ENCODE measurements at regions not wholly inside any gene's neighbourhood (a gene's known extent, or its start where the extent isn't known, plus 50 kb on each side); places are given as distances from the start of the nearest gene placed in this dataset.

DNA sequence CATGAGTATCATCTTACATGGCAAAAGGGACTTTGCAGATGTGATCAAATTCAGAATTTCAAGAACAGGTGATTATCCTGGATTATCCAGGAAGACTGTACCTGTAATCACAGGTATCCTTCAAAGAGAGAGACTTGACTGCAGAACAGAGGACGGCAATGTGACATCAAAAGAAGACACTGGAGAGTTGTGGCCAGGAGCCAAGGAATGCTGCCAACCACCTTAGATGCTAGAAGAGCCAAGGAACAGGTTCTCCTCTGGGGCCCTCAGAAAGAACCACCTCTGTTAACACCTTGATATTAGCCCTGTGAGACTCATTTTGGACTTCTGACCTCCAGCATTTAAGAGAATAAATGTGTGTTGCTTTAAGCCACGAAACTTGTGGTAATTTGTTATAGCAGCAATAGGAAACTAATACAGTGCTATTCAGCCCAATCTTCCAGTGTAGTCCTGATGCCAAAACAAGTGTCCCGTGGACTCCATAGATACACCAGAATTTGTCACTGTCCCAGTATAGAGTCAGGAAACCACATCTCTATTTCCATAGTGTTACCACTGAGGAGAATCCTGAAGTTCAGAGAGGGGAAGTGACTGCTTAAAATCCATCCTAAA lies 330.6 kb upstream of the TLE3 start:
- H3K27ac ChIP-seq, result no peak overlapping the region
- 92 to 93% methylated on average over 2 to 3 of the region's 3 CpGs for WGBS, 2 donors (ENCODE audit: low coverage in 1 of 2)
- H3K36me3 ChIP-seq, result no peaks in the 10 kb centered on the region
- H3K9me3 ChIP-seq, result no peaks in the 10 kb centered on the region
- H3K27me3 ChIP-seq, result no peaks in the 10 kb centered on the region
- no peaks in the 10 kb centered on the region for H3K4me1 ChIP-seq
- in situ Hi-C loops (cut with MboI; ENCODE audit: low pct_ligation_motif_present in 1 of 4, low pct_unique_long_range_greater_than_20kb in 1 of 4, low sequenced_read_pairs in 3 of 4), result no loop called here
- DNase-seq, result no peak
- intact Hi-C loops (cut with DNase I; ENCODE audit: low total_unique reads), result no loop called here
- TF ChIP-seq, protein P1, sequence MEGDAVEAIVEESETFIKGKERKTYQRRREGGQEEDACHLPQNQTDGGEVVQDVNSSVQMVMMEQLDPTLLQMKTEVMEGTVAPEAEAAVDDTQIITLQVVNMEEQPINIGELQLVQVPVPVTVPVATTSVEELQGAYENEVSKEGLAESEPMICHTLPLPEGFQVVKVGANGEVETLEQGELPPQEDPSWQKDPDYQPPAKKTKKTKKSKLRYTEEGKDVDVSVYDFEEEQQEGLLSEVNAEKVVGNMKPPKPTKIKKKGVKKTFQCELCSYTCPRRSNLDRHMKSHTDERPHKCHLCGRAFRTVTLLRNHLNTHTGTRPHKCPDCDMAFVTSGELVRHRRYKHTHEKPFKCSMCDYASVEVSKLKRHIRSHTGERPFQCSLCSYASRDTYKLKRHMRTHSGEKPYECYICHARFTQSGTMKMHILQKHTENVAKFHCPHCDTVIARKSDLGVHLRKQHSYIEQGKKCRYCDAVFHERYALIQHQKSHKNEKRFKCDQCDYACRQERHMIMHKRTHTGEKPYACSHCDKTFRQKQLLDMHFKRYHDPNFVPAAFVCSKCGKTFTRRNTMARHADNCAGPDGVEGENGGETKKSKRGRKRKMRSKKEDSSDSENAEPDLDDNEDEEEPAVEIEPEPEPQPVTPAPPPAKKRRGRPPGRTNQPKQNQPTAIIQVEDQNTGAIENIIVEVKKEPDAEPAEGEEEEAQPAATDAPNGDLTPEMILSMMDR (IDR thresholded peaks at IDR 0.05), result no peak
- TF ChIP-seq POLR2AphosphoS5 (IDR thresholded peaks at IDR 0.05) (no peak), POLR2A (IDR thresholded peaks at IDR 0.05) (no peak), EP300 (IDR thresholded peaks at IDR 0.05; ENCODE audit: low read depth) (no peak)
- H3K4me3 ChIP-seq, result no peak overlapping the region

DNA sequence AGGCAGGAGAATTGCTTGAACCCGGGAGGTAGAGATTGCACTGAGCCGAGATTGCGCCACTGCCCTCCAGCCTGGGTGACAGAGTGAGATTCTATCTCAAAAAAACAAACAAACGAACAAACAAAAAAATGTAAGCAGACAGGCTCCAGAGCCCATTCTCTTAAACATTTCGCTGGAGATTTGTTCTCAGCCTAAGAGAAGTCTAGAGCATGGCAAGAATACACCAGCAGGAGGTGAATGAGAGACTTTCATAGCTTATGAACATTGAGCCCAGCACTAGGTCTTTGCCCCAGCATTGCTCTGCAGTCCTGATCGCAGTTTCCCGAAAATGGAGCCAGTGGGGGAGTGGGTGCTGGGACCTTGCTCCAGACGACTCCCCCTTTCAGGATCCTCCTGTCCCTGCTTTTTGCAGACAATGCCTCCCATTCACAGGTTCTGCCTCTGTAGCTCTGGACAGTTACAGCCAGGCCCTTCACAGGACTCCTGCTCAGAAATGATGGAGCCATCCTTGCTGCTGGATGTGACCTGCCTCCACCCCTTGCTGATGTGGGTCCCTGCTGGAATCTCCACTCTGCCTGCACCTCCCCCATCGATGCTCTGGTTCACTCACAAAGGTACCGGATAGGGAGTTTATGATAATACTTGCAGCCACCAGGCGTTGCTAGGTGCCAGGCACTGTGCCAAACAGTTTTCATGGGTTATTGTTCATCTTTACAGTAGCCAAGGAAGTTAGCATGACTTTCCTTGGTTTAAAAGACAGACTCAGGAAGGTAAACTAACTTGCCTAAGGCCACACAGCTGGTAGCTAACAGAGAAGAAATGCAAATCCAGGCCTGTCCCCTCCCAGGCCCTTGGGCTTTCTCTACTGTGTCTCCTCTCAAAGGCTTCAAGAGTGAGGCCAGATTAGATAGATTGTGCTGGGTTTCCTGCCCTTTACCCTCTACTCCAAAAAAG lies 329.7 kb upstream of the TLE3 start:
- H3K4me3 ChIP-seq, result no peak overlapping the region
- H3K27me3 ChIP-seq, result no peaks in the 10 kb centered on the region
- H3K4me1 ChIP-seq, result no peaks in the 10 kb centered on the region
- H3K9me3 ChIP-seq, result no peaks in the 10 kb centered on the region
- intact Hi-C loops (cut with DNase I; ENCODE audit: low total_unique reads), result no loop called here
- 79 to 89% methylated on average over 4 to 11 of the region's 11 CpGs for WGBS, 2 donors (ENCODE audit: low coverage in 1 of 2)
- no peaks in the 10 kb centered on the region for H3K36me3 ChIP-seq
- no peak for DNase-seq
- in situ Hi-C loops (cut with MboI; ENCODE audit: low pct_ligation_motif_present in 1 of 4, low pct_unique_long_range_greater_than_20kb in 1 of 4, low sequenced_read_pairs in 3 of 4), result no loop called here
- TF ChIP-seq POLR2AphosphoS5 (IDR thresholded peaks at IDR 0.05), result no peak
- no peak for TF ChIP-seq POLR2A (IDR thresholded peaks at IDR 0.05)
- TF ChIP-seq EP300 (IDR thresholded peaks at IDR 0.05; ENCODE audit: low read depth), result no peak
- TF ChIP-seq, protein P1 (IDR thresholded peaks at IDR 0.05), result no peak
- H3K27ac ChIP-seq, result no peak overlapping the region

DNA sequence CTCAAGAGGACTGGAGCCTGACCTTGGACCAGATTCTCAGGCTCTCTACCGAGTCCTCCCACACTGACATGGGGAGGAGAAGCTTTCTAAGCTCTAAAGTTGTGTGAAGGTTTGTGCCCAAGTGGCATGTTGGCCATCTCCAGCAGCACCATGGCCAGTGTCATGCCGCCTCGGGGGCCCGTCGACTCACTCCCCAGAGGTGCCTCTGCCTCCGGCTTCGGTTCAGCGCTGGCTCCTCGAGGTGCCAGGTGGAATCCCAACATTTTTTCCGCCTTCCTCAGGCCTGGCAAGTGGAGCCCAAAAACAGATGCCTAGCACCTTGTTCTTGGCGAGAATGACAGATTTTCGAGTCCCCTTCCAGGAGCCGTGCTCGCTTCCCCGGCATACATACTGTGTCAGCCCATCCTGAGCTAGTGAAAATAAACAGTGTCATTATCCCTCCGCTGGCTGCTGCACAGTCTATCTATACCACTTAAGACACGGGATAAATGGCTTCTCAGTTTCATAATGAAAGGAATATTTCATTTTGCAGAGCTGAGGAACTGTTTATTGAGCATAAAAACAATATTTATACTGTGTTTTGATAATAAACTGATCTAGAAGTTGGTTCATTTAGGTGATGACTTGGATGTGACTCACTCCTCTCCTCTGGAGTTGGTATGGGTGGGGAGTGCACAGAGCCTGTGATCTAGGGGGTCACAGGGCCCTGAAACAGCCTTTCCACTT lies 328.5 kb upstream of the TLE3 start:
- TF ChIP-seq, protein P1 (IDR thresholded peaks at IDR 0.05), result no peak
- TF ChIP-seq POLR2A (IDR thresholded peaks at IDR 0.05), result no peak
- no peak for TF ChIP-seq POLR2AphosphoS5 (IDR thresholded peaks at IDR 0.05)
- TF ChIP-seq EP300 (IDR thresholded peaks at IDR 0.05; ENCODE audit: low read depth), result no peak
- Histone ChIP-seq H3K4me3 (no peak overlapping the region), H3K9me3 (no peaks in the 10 kb centered on the region), H3K27ac (no peak overlapping the region), H3K36me3 (no peaks in the 10 kb centered on the region), H3K4me1 (no peaks in the 10 kb centered on the region), H3K27me3 (no peaks in the 10 kb centered on the region)
- WGBS, 2 donors (ENCODE audit: low coverage in 1 of 2), result 70 to 84% methylated on average over 2 to 17 of the region's 17 CpGs
- in situ Hi-C loops (cut with MboI; ENCODE audit: low pct_ligation_motif_present in 1 of 4, low pct_unique_long_range_greater_than_20kb in 1 of 4, low sequenced_read_pairs in 3 of 4) (no loop called here), intact Hi-C loops (cut with DNase I; ENCODE audit: low total_unique reads) (no loop called here)
- DNase-seq, result no peak

DNA sequence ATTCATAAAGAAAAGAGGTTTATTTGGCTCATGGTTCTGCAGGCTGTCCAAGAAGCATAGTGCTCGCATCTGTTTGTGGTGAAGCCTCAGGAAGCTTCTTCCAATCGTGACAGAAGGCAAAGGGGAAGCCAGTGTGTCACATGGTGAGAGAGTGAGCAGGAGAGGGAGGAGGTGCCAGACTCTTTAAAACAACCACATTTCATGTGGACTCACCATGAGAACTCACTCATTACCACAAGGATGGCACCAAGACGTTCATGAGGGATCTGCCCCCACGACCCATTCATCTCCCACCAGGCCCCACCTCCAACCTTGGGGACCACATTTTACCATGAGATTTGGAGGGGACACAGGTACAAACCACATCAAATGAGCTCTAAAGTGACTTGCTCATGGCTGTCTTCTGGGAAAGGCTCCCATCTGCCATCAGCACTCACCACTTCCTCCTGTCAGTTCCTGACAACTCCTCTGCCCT lies 327.3 kb upstream of the TLE3 start:
- no peak for DNase-seq
- TF ChIP-seq POLR2A (IDR thresholded peaks at IDR 0.05), result no peak
- no peak for TF ChIP-seq EP300 (IDR thresholded peaks at IDR 0.05; ENCODE audit: low read depth)
- TF ChIP-seq POLR2AphosphoS5 (IDR thresholded peaks at IDR 0.05), result no peak
- TF ChIP-seq, protein P1 (IDR thresholded peaks at IDR 0.05), result no peak
- H3K4me1 ChIP-seq, result no peaks in the 10 kb centered on the region
- H3K27ac ChIP-seq, result no peak overlapping the region
- intact Hi-C loops (cut with DNase I; ENCODE audit: low total_unique reads), result no loop called here
- no peaks in the 10 kb centered on the region for H3K36me3 ChIP-seq
- H3K27me3 ChIP-seq, result no peaks in the 10 kb centered on the region
- no peaks in the 10 kb centered on the region for H3K9me3 ChIP-seq
- 54 to 60% methylated on average over 1 to 4 of the region's 4 CpGs for WGBS, 2 donors (ENCODE audit: low coverage in 1 of 2)
- in situ Hi-C loops (cut with MboI; ENCODE audit: low pct_ligation_motif_present in 1 of 4, low pct_unique_long_range_greater_than_20kb in 1 of 4, low sequenced_read_pairs in 3 of 4), result no loop called here
- no peak overlapping the region for H3K4me3 ChIP-seq

Data from transverse colon (tissue), 4 donors.